GM10248 (cell line): ENCODE measurements at regions not wholly inside any gene's neighbourhood (a gene's known extent, or its start where the extent isn't known, plus 50 kb on each side); places are given as distances from the start of the nearest gene placed in this dataset.

Source experiments
- CTCF ChIA-PET: fragments of 300-600 bp; sonication (Branson Sonifier 250); formaldehyde crosslinking; extraction: SDS; loops from one replicate; lab custom pipeline; 2021; ENCODE audit warnings: antibody characterized with exemption; lab: Yijun Ruan, JAX
- POLR2A ChIA-PET: fragments of 350-650 bp; sonication (Branson Sonifier 250); formaldehyde crosslinking; extraction: SDS; loops from one replicate; lab custom pipeline; 2020; ENCODE audit warnings: antibody characterized with exemption; lab: Yijun Ruan, JAX
- DNase-seq: peaks from one replicate; pipeline ENCODE4 v3.0.0; 2012; ENCODE audit errors: extremely low spot score
- TF ChIP-seq, protein P1 (sequence below): IDR thresholded peaks from 2 replicates; pipeline ENCODE4 v1.5.1; 2012; ENCODE audit warnings: mild to moderate bottlenecking, low read depth; ENCODE audit errors: extremely low read depth, missing control alignments, control extremely low read depth

DNA sequence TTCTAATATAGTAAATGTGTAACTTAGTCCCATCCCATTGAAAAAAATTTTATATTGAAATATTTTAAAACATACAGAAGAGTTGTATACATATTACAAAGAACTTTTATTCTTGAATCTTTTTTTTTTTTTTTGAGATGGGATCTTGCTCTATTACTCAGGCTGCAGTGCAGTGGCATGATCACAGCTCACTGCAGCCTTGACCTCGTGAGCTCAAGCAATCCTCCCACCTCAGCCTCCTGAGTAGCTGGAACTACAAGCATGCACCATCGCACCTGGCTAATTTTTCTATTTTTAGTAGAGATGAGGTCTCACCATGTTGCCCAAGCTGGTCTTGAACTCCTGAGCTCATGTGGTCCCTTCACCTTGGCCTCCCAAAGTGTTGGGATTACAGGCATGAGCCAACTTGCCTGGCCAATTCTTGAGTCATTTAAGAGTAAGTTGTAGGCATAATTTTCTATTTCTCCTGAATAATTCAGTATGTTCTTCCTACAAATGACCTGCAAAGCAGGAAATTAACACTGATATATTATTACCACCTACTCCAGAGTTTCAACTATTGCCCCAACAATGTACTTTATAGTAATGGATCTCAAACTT lies 153.0 kb upstream of the BMP4 start:
- ChIA-PET POLR2A (no interaction called here), CTCF (no interaction called here)
- DNase-seq: no peak
- TF ChIP-seq, protein P1, sequence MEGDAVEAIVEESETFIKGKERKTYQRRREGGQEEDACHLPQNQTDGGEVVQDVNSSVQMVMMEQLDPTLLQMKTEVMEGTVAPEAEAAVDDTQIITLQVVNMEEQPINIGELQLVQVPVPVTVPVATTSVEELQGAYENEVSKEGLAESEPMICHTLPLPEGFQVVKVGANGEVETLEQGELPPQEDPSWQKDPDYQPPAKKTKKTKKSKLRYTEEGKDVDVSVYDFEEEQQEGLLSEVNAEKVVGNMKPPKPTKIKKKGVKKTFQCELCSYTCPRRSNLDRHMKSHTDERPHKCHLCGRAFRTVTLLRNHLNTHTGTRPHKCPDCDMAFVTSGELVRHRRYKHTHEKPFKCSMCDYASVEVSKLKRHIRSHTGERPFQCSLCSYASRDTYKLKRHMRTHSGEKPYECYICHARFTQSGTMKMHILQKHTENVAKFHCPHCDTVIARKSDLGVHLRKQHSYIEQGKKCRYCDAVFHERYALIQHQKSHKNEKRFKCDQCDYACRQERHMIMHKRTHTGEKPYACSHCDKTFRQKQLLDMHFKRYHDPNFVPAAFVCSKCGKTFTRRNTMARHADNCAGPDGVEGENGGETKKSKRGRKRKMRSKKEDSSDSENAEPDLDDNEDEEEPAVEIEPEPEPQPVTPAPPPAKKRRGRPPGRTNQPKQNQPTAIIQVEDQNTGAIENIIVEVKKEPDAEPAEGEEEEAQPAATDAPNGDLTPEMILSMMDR: no peak

DNA sequence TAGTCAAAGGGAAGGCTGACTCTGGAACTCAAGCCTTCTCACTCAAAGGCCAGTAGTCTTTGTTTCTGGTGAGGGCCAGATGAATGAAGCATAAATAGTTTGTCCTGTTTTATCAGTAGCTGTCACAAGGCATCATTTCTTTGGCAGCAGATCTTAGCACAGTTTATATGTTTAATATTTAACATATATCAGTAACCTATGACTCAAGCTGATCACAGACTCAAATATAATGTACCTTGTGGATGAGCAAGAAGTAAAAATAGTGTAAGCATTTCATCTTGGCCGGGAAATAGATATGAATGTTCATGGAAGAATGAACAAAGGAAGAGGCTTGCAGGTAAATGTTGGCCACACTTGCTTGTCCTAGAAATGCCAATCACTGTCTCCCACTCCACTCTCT lies 158.3 kb upstream of the BMP4 start:
- POLR2A ChIA-PET: no interaction called here
- no peak for DNase-seq
- TF ChIP-seq, protein P1: no peak
- CTCF ChIA-PET: interaction anchor here (1.5 kb wide), 1 partner anchor 9 kb away, joined by 3 read pairs; no protein-coding TSS in a partner anchor

DNA sequence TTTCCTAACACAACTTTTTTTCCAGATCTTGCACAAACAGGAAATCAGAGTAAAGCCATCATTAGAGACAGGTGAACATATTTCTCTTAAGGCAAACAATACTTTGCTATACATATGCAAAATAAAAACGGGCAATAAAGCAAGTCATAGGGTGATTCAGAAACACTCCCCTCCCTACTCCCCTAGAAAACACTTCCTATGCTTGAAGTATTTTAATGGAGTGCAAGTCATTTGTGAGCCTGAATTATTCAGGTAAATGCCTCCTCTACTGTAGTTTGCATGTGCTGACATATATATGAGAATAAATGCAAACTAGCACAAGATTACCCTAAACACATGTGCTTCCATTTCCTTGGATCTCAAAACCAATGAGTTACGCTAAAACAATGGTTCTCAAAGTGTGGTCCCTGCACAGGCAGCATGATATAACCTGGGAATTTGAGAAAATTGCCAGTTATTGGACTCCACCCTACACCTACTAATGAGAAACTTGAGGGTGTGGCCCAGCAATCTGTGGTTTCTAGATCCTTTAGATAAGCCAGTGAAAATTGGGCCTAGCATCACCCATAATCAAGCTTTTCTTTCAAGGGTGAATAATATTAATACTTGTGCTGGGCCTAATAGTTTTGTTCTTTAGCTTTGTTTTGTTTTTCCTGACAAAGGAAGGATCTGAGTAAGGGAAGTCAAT lies 159.7 kb upstream of the BMP4 start:
- ChIA-PET CTCF (interaction anchor here (1.2 kb wide), 1 partner anchor 213 kb away, joined by 3 read pairs; no protein-coding TSS in a partner anchor), POLR2A (no interaction called here)
- no peak for DNase-seq
- TF ChIP-seq, protein P1: no peak

DNA sequence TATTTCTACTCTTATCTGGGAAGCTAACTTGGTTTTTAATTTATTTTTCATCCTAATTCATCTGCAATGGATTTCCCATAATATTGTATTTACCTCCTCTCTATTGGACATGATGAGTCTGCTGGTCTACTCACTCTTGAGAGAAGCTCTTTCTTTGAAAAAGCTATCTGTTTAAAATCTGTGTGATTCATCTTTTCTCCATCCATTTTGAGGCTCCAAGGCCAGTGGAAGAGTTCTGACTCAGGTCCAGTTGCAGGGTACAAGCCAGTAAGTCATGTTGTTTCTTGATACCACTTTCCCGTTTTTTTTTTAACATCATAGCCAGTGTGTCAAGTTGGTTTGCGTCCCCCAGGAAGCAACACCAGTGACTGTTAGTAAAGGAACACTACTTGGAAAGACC lies 160.3 kb upstream of the BMP4 start:
- DNase-seq: no peak
- POLR2A ChIA-PET: no interaction called here
- CTCF ChIA-PET: interaction anchor here (1.2 kb wide), 1 partner anchor 212 kb away, joined by 3 read pairs; no protein-coding TSS in a partner anchor
- TF ChIP-seq, protein P1: no peak

DNA sequence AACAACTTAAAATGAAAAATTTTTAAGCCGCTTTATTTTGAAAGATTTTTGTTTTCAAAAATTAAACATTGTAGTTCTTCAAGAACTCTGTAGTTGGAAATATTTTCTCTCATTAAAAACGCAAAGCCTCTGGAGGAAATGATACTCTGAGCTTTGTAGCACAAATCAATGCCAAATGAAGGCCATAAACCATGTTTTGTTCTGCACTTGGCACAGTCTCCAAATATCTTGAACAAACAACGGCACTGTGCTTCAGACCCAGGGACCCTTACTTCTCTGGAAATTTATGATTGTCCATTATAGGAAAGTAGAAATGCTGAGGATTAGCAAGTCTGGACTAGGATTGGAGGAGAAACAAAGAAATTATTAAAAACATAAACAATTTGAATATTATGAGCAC lies 160.8 kb upstream of the BMP4 start:
- no peak for DNase-seq
- CTCF ChIA-PET: interaction anchor here (1.0 kb wide), 1 partner anchor 16 kb away, joined by 3 read pairs; no protein-coding TSS in a partner anchor
- TF ChIP-seq, protein P1: no peak
- POLR2A ChIA-PET: no interaction called here

DNA sequence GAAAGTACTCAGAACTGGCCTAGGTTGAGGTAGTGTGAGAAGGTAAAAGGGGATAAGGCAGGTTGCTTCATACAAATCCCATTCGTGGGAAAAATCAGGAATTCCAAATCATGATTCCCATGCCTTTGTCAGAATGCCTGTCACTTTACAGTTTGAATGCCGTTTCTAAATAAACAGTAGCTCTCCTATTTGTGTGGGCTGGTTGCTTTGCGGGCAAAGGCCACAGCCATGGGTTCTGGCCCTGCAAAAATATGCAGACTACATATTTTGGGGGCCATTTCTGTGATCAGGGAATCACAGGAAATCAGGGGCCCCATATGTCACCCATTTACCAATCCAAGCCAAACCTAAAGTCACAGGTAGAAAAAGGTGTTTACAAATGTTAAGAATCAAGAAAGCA lies 161.3 kb upstream of the BMP4 start:
- no peak for DNase-seq
- TF ChIP-seq, protein P1: no peak
- POLR2A ChIA-PET: no interaction called here
- CTCF ChIA-PET: interaction anchor here (1.0 kb wide), 1 partner anchor 15 kb away, joined by 3 read pairs; no protein-coding TSS in a partner anchor
